ENCODE measurements at regions not wholly inside any gene's neighbourhood (a gene's known extent, or its start where the extent isn't known, plus 50 kb on each side); places are given as distances from the start of the nearest gene placed in this dataset.

DNA sequence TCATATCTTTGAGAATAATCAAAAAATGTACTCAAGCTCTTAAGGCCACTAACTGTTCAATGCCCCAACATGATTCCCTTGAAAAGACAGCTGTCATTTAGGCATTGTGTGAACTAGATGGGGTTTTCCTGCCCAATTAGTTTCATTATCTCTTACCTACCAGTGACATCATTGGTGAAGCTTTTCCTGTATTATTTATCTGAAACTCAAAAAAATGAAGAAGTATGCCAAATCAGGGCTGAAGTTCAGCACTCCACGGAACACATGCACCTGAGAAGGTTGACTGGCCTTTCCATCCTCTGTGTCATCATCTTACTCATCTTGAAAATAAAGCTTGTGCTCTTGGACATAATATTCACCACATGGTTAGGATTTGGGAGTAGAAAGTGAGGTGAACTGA, 126.4 kb downstream of the TXNL1 start:
- ATAC-seq = no peak

DNA sequence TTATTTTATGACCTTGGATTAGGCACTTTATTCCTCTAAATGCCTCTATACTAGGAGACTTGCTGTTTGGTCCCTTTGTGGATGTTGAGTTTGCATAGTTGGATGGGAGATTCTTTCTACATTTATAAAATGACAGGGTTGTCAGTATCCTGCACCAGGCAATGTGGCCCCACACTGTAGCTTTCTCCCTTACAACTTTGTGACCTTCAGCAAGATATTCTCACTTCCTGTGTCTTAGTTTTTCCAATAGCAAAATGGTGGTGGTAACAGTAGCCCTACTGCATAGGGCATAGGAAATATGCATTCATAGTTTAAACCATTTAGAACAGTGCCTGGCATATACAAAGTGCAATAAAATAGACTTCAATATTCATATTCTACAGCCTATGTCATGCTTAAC, 128.3 kb downstream of the TXNL1 start:
- peaks cover 1% of the 10 kb centered on the region for H3K27me3 Mint-ChIP-seq
- no peaks in the 10 kb centered on the region for H3K9me3 Mint-ChIP-seq (ENCODE audit: low read depth)
- peak; percentile 18 for ATAC-seq
- H3K36me3 Mint-ChIP-seq (ENCODE audit: low read depth) = no peaks in the 10 kb centered on the region
- H3K4me1 Mint-ChIP-seq = peaks cover 17% of the 10 kb centered on the region
- ChIA-PET CTCF (no interaction called here), POLR2A (no interaction called here)
- DNase-seq = no peak
- intact Hi-C loops (cut with DNase I, micrococcal nuclease) = loop anchor here in 1 of 2 experiments (10.0 kb wide), 1 partner anchor 205 kb away; no protein-coding TSS in a partner anchor
- H3K4me3 Mint-ChIP-seq = no peak overlapping the region
- no peak overlapping the region for H3K27ac Mint-ChIP-seq

More for the DNA sequence above, 126.4 kb downstream of the TXNL1 start:
- no peak overlapping the region for H3K4me3 Mint-ChIP-seq
- CTCF ChIA-PET = interaction anchor here (0.8 to 1.2 kb wide), 2 partner anchors 9 to 167 kb away, joined by 3 read pairs; no protein-coding TSS in a partner anchor
- POLR2A ChIA-PET = no interaction called here
- no peak for DNase-seq
- intact Hi-C loops (cut with DNase I, micrococcal nuclease) = loop anchor here in 1 of 2 experiments (10.0 kb wide), 1 partner anchor 203 kb away; no protein-coding TSS in a partner anchor
- peaks cover 6% of the 10 kb centered on the region for H3K4me1 Mint-ChIP-seq
- H3K36me3 Mint-ChIP-seq (ENCODE audit: low read depth) = no peaks in the 10 kb centered on the region
- no peaks in the 10 kb centered on the region for H3K9me3 Mint-ChIP-seq (ENCODE audit: low read depth)
- H3K27ac Mint-ChIP-seq = no peak overlapping the region
- peaks cover 3% of the 10 kb centered on the region for H3K27me3 Mint-ChIP-seq

DNA sequence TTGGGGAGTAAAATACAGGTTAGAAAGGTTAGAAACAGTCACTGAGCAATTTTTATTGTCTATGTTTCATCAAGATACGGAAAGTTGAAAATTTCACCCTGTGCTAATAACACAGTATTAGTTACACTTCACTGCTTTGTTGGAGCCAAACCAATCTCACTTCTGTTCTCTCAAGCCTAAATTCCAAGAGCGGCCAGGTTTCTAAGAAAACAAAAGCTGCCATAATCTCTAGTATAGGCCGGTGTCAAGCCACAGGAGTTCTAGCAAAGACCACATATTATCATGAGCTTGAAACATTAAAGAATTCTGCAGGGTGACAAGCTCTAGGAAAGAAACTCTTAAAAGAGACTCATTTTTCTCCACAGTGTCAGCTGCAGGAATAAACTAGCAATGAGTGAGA, 128.7 kb downstream of the TXNL1 start:
- no peaks in the 10 kb centered on the region for H3K36me3 Mint-ChIP-seq (ENCODE audit: low read depth)
- H3K4me3 Mint-ChIP-seq = no peak overlapping the region
- no peaks in the 10 kb centered on the region for H3K9me3 Mint-ChIP-seq (ENCODE audit: low read depth)
- no peak for DNase-seq
- H3K27me3 Mint-ChIP-seq = peaks cover 3% of the 10 kb centered on the region
- intact Hi-C loops (cut with DNase I, micrococcal nuclease) = loop anchor here in 1 of 2 experiments (10.0 kb wide), 1 partner anchor 205 kb away; no protein-coding TSS in a partner anchor
- H3K4me1 Mint-ChIP-seq = peaks cover 22% of the 10 kb centered on the region
- no peak overlapping the region for H3K27ac Mint-ChIP-seq
- ChIA-PET POLR2A (no interaction called here), CTCF (no interaction called here)
- ATAC-seq = no peak

- Mint-ChIP-seq H3K27me3 (peaks cover 7% of the 10 kb centered on the region), H3K4me3 (no peak overlapping the region), H3K36me3 (ENCODE audit: low read depth) (no peaks in the 10 kb centered on the region), H3K9me3 (ENCODE audit: low read depth) (no peaks in the 10 kb centered on the region), H3K27ac (no peak overlapping the region), H3K4me1 (peaks cover 23% of the 10 kb centered on the region)
- POLR2A ChIA-PET = no interaction called here
- ATAC-seq (no peak), DNase-seq (no peak)
- intact Hi-C loops (cut with DNase I, micrococcal nuclease) = no loop called here
- CTCF ChIA-PET = no interaction called here
Measured at GRCh38 chr18:56508370-56509036, 129.9 kb downstream of the TXNL1 start.

GRCh38 chr18:56505971-56506370, 132.4 kb downstream of the TXNL1 start:
- intact Hi-C loops (cut with DNase I, micrococcal nuclease) = loop anchor here in 1 of 2 experiments (1.0 kb wide), 1 partner anchor 26 kb away; no protein-coding TSS in a partner anchor
- H3K9me3 Mint-ChIP-seq (ENCODE audit: low read depth) = no peaks in the 10 kb centered on the region
- H3K27me3 Mint-ChIP-seq = peaks cover 11% of the 10 kb centered on the region
- no peaks in the 10 kb centered on the region for H3K36me3 Mint-ChIP-seq (ENCODE audit: low read depth)
- ATAC-seq (no peak), DNase-seq (no peak)
- H3K4me1 Mint-ChIP-seq = peaks cover 16% of the 10 kb centered on the region
- no peak overlapping the region for H3K4me3 Mint-ChIP-seq
- no peak overlapping the region for H3K27ac Mint-ChIP-seq
- CTCF ChIA-PET = no interaction called here
- POLR2A ChIA-PET = no interaction called here

GRCh38 chr18:56505293-56505692, 133.1 kb downstream of the TXNL1 start:
- H3K9me3 Mint-ChIP-seq (ENCODE audit: low read depth) = no peaks in the 10 kb centered on the region
- no peaks in the 10 kb centered on the region for H3K36me3 Mint-ChIP-seq (ENCODE audit: low read depth)
- H3K4me1 Mint-ChIP-seq = peaks cover 16% of the 10 kb centered on the region
- DNase-seq (peak; percentile 14), ATAC-seq (peak; percentile 90)
- CTCF ChIA-PET = no interaction called here
- intact Hi-C loops (cut with DNase I, micrococcal nuclease) = loop anchor here in 1 of 2 experiments (1.0 kb wide), 1 partner anchor 27 kb away; no protein-coding TSS in a partner anchor
- POLR2A ChIA-PET = no interaction called here
- H3K27ac Mint-ChIP-seq = no peak overlapping the region
- no peak overlapping the region for H3K4me3 Mint-ChIP-seq
- H3K27me3 Mint-ChIP-seq = peaks cover 11% of the 10 kb centered on the region

DNA sequence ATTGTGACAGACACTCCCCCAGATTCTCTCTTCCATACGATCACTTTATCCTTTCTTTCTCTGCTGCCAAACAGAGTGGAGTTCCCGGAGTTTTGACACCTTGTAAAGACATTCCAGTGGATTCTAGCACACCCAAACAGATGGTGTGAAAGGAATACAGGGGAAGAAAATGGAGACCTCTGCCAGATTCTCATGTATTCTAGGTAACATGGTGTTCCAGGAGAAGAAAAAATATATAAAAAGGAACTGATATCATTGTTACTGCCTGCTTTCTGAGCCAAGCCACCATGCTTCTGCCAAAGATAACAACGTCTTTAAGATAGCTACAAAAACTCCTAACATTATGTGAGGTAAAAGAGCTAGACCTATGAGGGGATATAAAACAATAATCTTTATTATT, 136.5 kb downstream of the TXNL1 start:
- CTCF ChIA-PET = no interaction called here
- no peaks in the 10 kb centered on the region for H3K9me3 Mint-ChIP-seq (ENCODE audit: low read depth)
- no peaks in the 10 kb centered on the region for H3K36me3 Mint-ChIP-seq (ENCODE audit: low read depth)
- H3K4me1 Mint-ChIP-seq = peaks cover 16% of the 10 kb centered on the region
- no peak for DNase-seq
- peaks cover 13% of the 10 kb centered on the region for H3K27me3 Mint-ChIP-seq
- no peak for ATAC-seq
- intact Hi-C loops (cut with DNase I, micrococcal nuclease) = no loop called here
- no peak overlapping the region for H3K4me3 Mint-ChIP-seq
- no peak overlapping the region for H3K27ac Mint-ChIP-seq
- POLR2A ChIA-PET = no interaction called here

DNA sequence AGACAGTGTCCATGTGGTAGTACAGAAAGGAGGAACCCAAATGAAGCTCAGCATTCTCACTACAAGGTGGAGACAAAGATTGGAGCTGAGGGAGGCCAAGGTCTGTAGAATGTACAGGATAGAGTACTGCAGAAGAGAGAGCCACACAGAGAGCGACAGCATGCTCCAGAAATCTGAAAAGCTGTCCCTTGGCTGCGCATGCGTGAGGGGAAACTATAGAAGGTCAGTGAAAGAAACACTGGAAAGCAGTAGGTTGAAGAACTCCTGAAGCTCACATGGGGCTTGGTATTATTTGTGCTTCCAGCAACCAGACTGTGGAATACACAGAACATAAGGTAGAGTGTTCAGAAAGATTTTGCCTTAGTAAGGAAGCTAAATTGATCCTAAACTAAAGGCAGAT, 142.5 kb downstream of the TXNL1 start:
- intact Hi-C loops (cut with DNase I, micrococcal nuclease) = no loop called here
- CTCF ChIA-PET = no interaction called here

GRCh38 chr18:56493531-56493930, 144.9 kb downstream of the TXNL1 start:
- H3K27me3 Mint-ChIP-seq = peaks cover 12% of the 10 kb centered on the region
- POLR2A ChIA-PET = no interaction called here
- CTCF ChIA-PET = no interaction called here
- H3K4me1 Mint-ChIP-seq = no peaks in the 10 kb centered on the region
- no peak overlapping the region for H3K4me3 Mint-ChIP-seq
- H3K36me3 Mint-ChIP-seq (ENCODE audit: low read depth) = no peaks in the 10 kb centered on the region
- H3K9me3 Mint-ChIP-seq (ENCODE audit: low read depth) = no peaks in the 10 kb centered on the region
- intact Hi-C loops (cut with DNase I, micrococcal nuclease) = no loop called here
- ATAC-seq (no peak), DNase-seq (no peak)
- no peak overlapping the region for H3K27ac Mint-ChIP-seq

More for the DNA sequence above, 142.5 kb downstream of the TXNL1 start:
- no peak overlapping the region for H3K27ac Mint-ChIP-seq
- ATAC-seq (no peak), DNase-seq (no peak)
- peaks cover 12% of the 10 kb centered on the region for H3K27me3 Mint-ChIP-seq
- H3K4me1 Mint-ChIP-seq = no peaks in the 10 kb centered on the region
- no peak overlapping the region for H3K4me3 Mint-ChIP-seq
- no peaks in the 10 kb centered on the region for H3K36me3 Mint-ChIP-seq (ENCODE audit: low read depth)
- no peaks in the 10 kb centered on the region for H3K9me3 Mint-ChIP-seq (ENCODE audit: low read depth)
- POLR2A ChIA-PET = no interaction called here

- Mint-ChIP-seq H3K36me3 (ENCODE audit: low read depth) (no peaks in the 10 kb centered on the region), H3K4me3 (no peak overlapping the region), H3K4me1 (no peaks in the 10 kb centered on the region), H3K9me3 (ENCODE audit: low read depth) (no peaks in the 10 kb centered on the region), H3K27me3 (peaks cover 10% of the 10 kb centered on the region), H3K27ac (no peak overlapping the region)
- ATAC-seq = no peak
- CTCF ChIA-PET = no interaction called here
- POLR2A ChIA-PET = no interaction called here
- no peak for DNase-seq
- intact Hi-C loops (cut with DNase I, micrococcal nuclease) = no loop called here
Measured at GRCh38 chr18:56492136-56492535, 146.3 kb downstream of the TXNL1 start.

- peaks cover 10% of the 10 kb centered on the region for H3K27me3 Mint-ChIP-seq
Measured at GRCh38 chr18:56490942-56491341, 147.4 kb downstream of the TXNL1 start.

GRCh38 chr18:56489893-56490292, 148.5 kb downstream of the TXNL1 start:
- intact Hi-C loops (cut with DNase I, micrococcal nuclease) = loop anchor here in 1 of 2 experiments (5.0 kb wide), 1 partner anchor 53 kb away; no protein-coding TSS in a partner anchor
- no peak overlapping the region for H3K4me3 Mint-ChIP-seq
- H3K27ac Mint-ChIP-seq = no peak overlapping the region
- H3K36me3 Mint-ChIP-seq (ENCODE audit: low read depth) = no peaks in the 10 kb centered on the region
- ChIA-PET CTCF (interaction anchor here (0.6 kb wide), 1 partner anchor 56 kb away, joined by 4 read pairs; no protein-coding TSS in a partner anchor), POLR2A (no interaction called here)
- no peak for ATAC-seq
- DNase-seq = no peak
- no peaks in the 10 kb centered on the region for H3K9me3 Mint-ChIP-seq (ENCODE audit: low read depth)
- no peaks in the 10 kb centered on the region for H3K4me1 Mint-ChIP-seq
- H3K27me3 Mint-ChIP-seq = peaks cover 7% of the 10 kb centered on the region

More at GRCh38 chr18:56490942-56491341, 147.4 kb downstream of the TXNL1 start:
- intact Hi-C loops (cut with DNase I, micrococcal nuclease) = no loop called here
- no peaks in the 10 kb centered on the region for H3K36me3 Mint-ChIP-seq (ENCODE audit: low read depth)
- H3K4me1 Mint-ChIP-seq = no peaks in the 10 kb centered on the region
- ChIA-PET POLR2A (no interaction called here), CTCF (no interaction called here)
- ATAC-seq (no peak), DNase-seq (no peak)
- H3K4me3 Mint-ChIP-seq = no peak overlapping the region
- no peaks in the 10 kb centered on the region for H3K9me3 Mint-ChIP-seq (ENCODE audit: low read depth)
- H3K27ac Mint-ChIP-seq = no peak overlapping the region

All from activated CD4-positive, alpha-beta T cell treated with anti-CD3 and anti-CD28 coated beads for 36 hours (primary cell).